Suprapubic skin (tissue), 4 donors: ENCODE measurements at regions not wholly inside any gene's neighbourhood (a gene's known extent, or its start where the extent isn't known, plus 50 kb on each side); places are given as distances from the start of the nearest gene placed in this dataset.

Source experiments
- EP300 ChIP-seq: sonication (generic); formaldehyde crosslinking; IDR thresholded peaks from one replicate; pipeline ENCODE4 v1.6.1; 2017; ENCODE audit warnings: antibody characterized with exemption
- POLR2AphosphoS5 ChIP-seq, 3 donors: sonication (generic); formaldehyde crosslinking; IDR thresholded peaks; one replicate each; pipeline ENCODE4 v1.6.1; 2017; ENCODE audit warnings: antibody characterized with exemption in 3 of 3
- TF ChIP-seq, protein P1 (sequence below), 2 donors: fragments of 200-600 bp in 1 of 2; fragments of 450-650 bp in 1 of 2; sonication (generic) in 1 of 2; IDR thresholded peaks; one replicate each; pipeline ENCODE4 v1.5.1; 2016 to 2019; ENCODE audit warnings: antibody characterized with exemption in 2 of 2, mild to moderate bottlenecking in 1 of 2, moderate library complexity in 1 of 2

DNA sequence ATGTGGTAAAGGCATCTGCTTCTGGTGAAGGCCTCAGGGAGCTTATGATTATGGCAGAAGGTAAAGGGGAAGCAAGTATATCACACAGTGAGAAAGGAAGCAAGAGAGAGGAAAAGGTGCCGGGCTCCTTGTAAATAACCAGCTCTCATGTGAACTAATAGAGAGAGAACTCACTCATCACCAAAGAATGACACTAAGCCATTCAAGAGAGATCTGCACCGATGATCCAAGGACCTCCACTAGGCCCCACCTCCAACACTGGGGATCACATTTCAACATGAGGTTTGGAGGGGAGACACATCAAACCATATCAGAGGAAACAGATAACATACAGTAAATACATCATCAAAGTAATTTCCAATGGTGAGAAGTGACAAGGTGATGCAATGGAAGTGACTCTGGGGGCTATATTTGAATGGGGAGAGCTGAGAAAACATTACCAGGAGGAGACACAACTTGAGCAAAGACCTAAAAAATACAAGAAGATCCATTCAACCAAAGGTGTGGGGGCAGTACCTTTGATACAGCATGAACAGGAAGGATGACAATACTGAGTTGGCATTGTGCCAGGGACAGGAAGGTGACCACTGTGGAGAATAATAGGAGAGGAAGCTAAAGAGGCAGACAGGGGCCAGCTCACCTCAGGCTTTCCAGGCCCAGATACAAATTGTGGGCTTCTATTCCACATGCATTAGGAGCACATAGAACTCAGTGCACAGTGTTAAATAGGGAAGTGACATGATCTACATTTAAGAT, 134.4 kb upstream of the GRIP1 start:
- TF ChIP-seq, protein P1, sequence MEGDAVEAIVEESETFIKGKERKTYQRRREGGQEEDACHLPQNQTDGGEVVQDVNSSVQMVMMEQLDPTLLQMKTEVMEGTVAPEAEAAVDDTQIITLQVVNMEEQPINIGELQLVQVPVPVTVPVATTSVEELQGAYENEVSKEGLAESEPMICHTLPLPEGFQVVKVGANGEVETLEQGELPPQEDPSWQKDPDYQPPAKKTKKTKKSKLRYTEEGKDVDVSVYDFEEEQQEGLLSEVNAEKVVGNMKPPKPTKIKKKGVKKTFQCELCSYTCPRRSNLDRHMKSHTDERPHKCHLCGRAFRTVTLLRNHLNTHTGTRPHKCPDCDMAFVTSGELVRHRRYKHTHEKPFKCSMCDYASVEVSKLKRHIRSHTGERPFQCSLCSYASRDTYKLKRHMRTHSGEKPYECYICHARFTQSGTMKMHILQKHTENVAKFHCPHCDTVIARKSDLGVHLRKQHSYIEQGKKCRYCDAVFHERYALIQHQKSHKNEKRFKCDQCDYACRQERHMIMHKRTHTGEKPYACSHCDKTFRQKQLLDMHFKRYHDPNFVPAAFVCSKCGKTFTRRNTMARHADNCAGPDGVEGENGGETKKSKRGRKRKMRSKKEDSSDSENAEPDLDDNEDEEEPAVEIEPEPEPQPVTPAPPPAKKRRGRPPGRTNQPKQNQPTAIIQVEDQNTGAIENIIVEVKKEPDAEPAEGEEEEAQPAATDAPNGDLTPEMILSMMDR (IDR thresholded peaks at IDR 0.05), result no peak
- no peak for TF ChIP-seq EP300
- TF ChIP-seq POLR2AphosphoS5 (IDR thresholded peaks at IDR 0.05), result no peak
